Heart left ventricle (tissue), 16 donors: ENCODE measurements at regions not wholly inside any gene's neighbourhood (a gene's known extent, or its start where the extent isn't known, plus 50 kb on each side); places are given as distances from the start of the nearest gene placed in this dataset.

Experiments
- ATAC-seq, 4 donors: fragments of 200-7000 bp; cut with Tn5 transposase; one replicate each; pipeline ENCODE4 v1.9.1; 2020 to 2022; ENCODE audit warnings: moderate library complexity in 4 of 4, mild to moderate bottlenecking in 3 of 4, moderate number of reproducible peaks in 1 of 4
- DNase-seq, 5 donors: peaks; one replicate each; pipeline ENCODE4 v3.0.0-alpha.2; 2020
- H3K27ac ChIP-seq, 12 donors: fragments of 200-600 bp; sonication (generic) in 4 of 12; one replicate each; pipeline versions ENCODE4 v1.5.0 to v1.8.0; 2016 to 2022; ENCODE audit warnings: mild to moderate bottlenecking in 2 of 12
- H3K27me3 ChIP-seq, 9 donors: fragments of 200-600 bp; sonication (generic) in 2 of 9; one replicate each; pipeline versions ENCODE4 v1.5.1 to v1.8.0; 2016 to 2022; ENCODE audit warnings: mild to moderate bottlenecking in 3 of 9
- H3K36me3 ChIP-seq, 9 donors: fragments of 200-600 bp; sonication (generic) in 2 of 9; one replicate each; pipeline versions ENCODE4 v1.5.0 to v1.8.0; 2018 to 2022; ENCODE audit warnings: mild to moderate bottlenecking in 2 of 9
- H3K4me1 ChIP-seq, 12 donors: fragments of 200-600 bp; sonication (generic) in 4 of 12; one replicate each; pipeline versions ENCODE4 v1.5.0 to v1.8.0; 2016 to 2022; ENCODE audit warnings: mild to moderate bottlenecking in 3 of 12
- H3K4me3 ChIP-seq, 12 donors: fragments of 200-600 bp; sonication (generic) in 4 of 12; one replicate each; pipeline versions ENCODE4 v1.5.0 to v1.8.0; 2017 to 2022; ENCODE audit warnings: mild to moderate bottlenecking in 9 of 12, moderate library complexity in 4 of 12
- H3K9me3 ChIP-seq, 12 donors: fragments of 200-600 bp; sonication (generic) in 4 of 12; one replicate each; pipeline versions ENCODE4 v1.5.0 to v1.8.0; 2016 to 2022; ENCODE audit warnings: mild to moderate bottlenecking in 1 of 12
- CTCF ChIP-seq, 12 donors: fragments of 200-600 bp; sonication (generic) in 4 of 12; IDR thresholded peaks; one replicate each; pipeline versions ENCODE4 v1.5.0 to v1.8.0; 2018 to 2022; ENCODE audit warnings: antibody characterized with exemption in 12 of 12, mild to moderate bottlenecking in 5 of 12
- POLR2A ChIP-seq, 2 donors: fragments of 450-650 bp; IDR thresholded peaks; one replicate each; pipeline ENCODE4 v1.6.1; 2017; ENCODE audit warnings: antibody characterized with exemption in 2 of 2, mild to moderate bottlenecking in 2 of 2, moderate library complexity in 2 of 2
- WGBS, 4 donors: extraction: QIAGEN DNeasy Blood & Tissue Kit in 2 of 4; methylation state at CpG; one replicate each; pipeline versions ENCODE4 v1.1.5 to v1.1.7; 2013 to 2018; 5-methylcytosine and 5-hydroxymethylcytosine counted together
- intact Hi-C, 10 donors: fragments of 100-400 bp; cut with DNase I; formaldehyde crosslinking; loops; one replicate each; pipeline versions ENCODE4 v1.11.1 to v1.14.2; 2022
- donor health status: ischemic (EF 13 %, LVEDD 7.1; RV severe dilation, severe dysfunction).
- donor health status: healthy with polysubstance abuse.
- donor health status: DM: no; HTN: yes; CAD: no.
- donor health status: DM: no; HTN: no; CAD: no.
- donor health status: ischemic (EF 25% LVEDD 6.9; RV normal size, moderate dysfunction).
- donor health status: ischemic (EF 25% LVEDD 5.7; RV mildly dilated, moderate dysfunction).
- donor health status: healthy.
- donor health status: DM: yes; HTN: yes; CAD: no.
- donor health status: ischemic (EF 35%, LVEDD 5.7; RV mildly dilated, moderate dysfunction).
- donor health status: nonischemic (EF 11% LVEDD 7.7; RV severe dilation, severe dysfunction).
- donor health status: DM: yes; HTN: yes; CAD: no.
- donor health status: PGD.
- donor health status: ischemic (EF 29% LVEDD 5.4; RV normal size, mild dysfunction).
- donor health status: nonischemic (EF 23%, LVEDD 6.1; RV moderate dilation, normal function).

- Histone ChIP-seq H3K9me3 (no peaks in the 10 kb centered on the region), H3K36me3 (no peaks in the 10 kb centered on the region), H3K4me1 (no peaks in the 10 kb centered on the region), H3K27me3 (no peaks in the 10 kb centered on the region), H3K27ac (no peak overlapping the region), H3K4me3 (no peak overlapping the region)
- TF ChIP-seq POLR2A (IDR thresholded peaks at IDR 0.05) (no peak), CTCF (IDR thresholded peaks at IDR 0.05) (no peak)
- DNase-seq, result no peak
- 82 to 87% (median 84%) methylated on average over 3 of the region's 3 CpGs for whole genome bisulfite sequencing, 4 donors
- no peak for ATAC-seq
- intact Hi-C loops, result no loop called here
Measured at GRCh38 chr4:148776941-148777340, 334.7 kb upstream of the NR3C2 start.

GRCh38 chr4:148774134-148774533 is 331.9 kb upstream of the NR3C2 start:
- H3K27me3 ChIP-seq, result no peaks in the 10 kb centered on the region
- TF ChIP-seq POLR2A (IDR thresholded peaks at IDR 0.05) (no peak), CTCF (IDR thresholded peaks at IDR 0.05) (no peak)
- no peak overlapping the region for H3K27ac ChIP-seq
- no peaks in the 10 kb centered on the region for H3K36me3 ChIP-seq
- intact Hi-C loops, result no loop called here
- WGBS, 4 donors, result 91 to 96% (median 92%) methylated on average over 3 of the region's 3 CpGs
- DNase-seq, result no peak
- H3K4me3 ChIP-seq, result no peak overlapping the region
- no peaks in the 10 kb centered on the region for H3K9me3 ChIP-seq
- no peaks in the 10 kb centered on the region for H3K4me1 ChIP-seq
- ATAC-seq, result no peak

- no peaks in the 10 kb centered on the region for H3K36me3 ChIP-seq
- ATAC-seq (no peak), DNase-seq (no peak)
- H3K4me1 ChIP-seq, result no peaks in the 10 kb centered on the region
- no peak overlapping the region for H3K27ac ChIP-seq
- H3K4me3 ChIP-seq, result no peak overlapping the region
- intact Hi-C loops, result no loop called here
- TF ChIP-seq CTCF (IDR thresholded peaks at IDR 0.05), result no peak
- TF ChIP-seq POLR2A (IDR thresholded peaks at IDR 0.05), result no peak
- H3K27me3 ChIP-seq, result no peaks in the 10 kb centered on the region
- H3K9me3 ChIP-seq, result no peaks in the 10 kb centered on the region
- WGBS, 4 donors, result 91 to 96% (median 94%) methylated on average over 2 of the region's 2 CpGs
Measured at GRCh38 chr4:148773313-148773712, 331.1 kb upstream of the NR3C2 start.

- TF ChIP-seq POLR2A (IDR thresholded peaks at IDR 0.05), result no peak
- no peak for TF ChIP-seq CTCF (IDR thresholded peaks at IDR 0.05)
- H3K4me1 ChIP-seq, result no peaks in the 10 kb centered on the region
- ATAC-seq, result peak in 2 of 4 donors; percentile 32 to 78
Measured at GRCh38 chr4:148770848-148771247, 328.6 kb upstream of the NR3C2 start.

More at GRCh38 chr4:148770848-148771247, 328.6 kb upstream of the NR3C2 start:
- intact Hi-C loops, result no loop called here
- H3K4me3 ChIP-seq, result no peak overlapping the region
- no peaks in the 10 kb centered on the region for H3K36me3 ChIP-seq
- H3K27ac ChIP-seq, result no peak overlapping the region
- no peak for DNase-seq
- H3K9me3 ChIP-seq, result no peaks in the 10 kb centered on the region
- H3K27me3 ChIP-seq, result no peaks in the 10 kb centered on the region
